Activated CD4-positive, alpha-beta T cell treated with anti-CD3 and anti-CD28 coated beads, Interleukin-2, amount 10 ng/mL, durations not matched to agents 24 days and 14 days (primary cell): ENCODE measurements at regions not wholly inside any gene's neighbourhood (a gene's known extent, or its start where the extent isn't known, plus 50 kb on each side); places are given as distances from the start of the nearest gene placed in this dataset.

Experiments used
- DNase-seq: peaks from one replicate; pipeline ENCODE4 v3.0.0; 2022
- H3K27ac Mint-ChIP-seq: one replicate; pipeline ENCODE4 v1.8.0; 2022; ENCODE audit warnings: mild to moderate bottlenecking, mixed read lengths
- H3K27me3 Mint-ChIP-seq: one replicate; pipeline ENCODE4 v1.8.0; 2022; ENCODE audit warnings: mixed read lengths
- H3K36me3 Mint-ChIP-seq: one replicate; pipeline ENCODE4 v1.8.0; 2022; ENCODE audit warnings: low read depth, mild to moderate bottlenecking, mixed read lengths
- H3K4me1 Mint-ChIP-seq: one replicate; pipeline ENCODE4 v1.8.0; 2021; ENCODE audit warnings: mixed read lengths
- H3K4me3 Mint-ChIP-seq: one replicate; pipeline ENCODE4 v1.8.0; 2022; ENCODE audit warnings: mild to moderate bottlenecking, moderate library complexity, mixed read lengths
- H3K9me3 Mint-ChIP-seq: one replicate; pipeline ENCODE4 v1.8.0; 2021; ENCODE audit warnings: mixed read lengths
- intact Hi-C: fragments of 100-400 bp; cut with micrococcal nuclease; formaldehyde crosslinking; loops from one replicate; pipeline ENCODE4 v1.15.1; 2023

- no peaks in the 10 kb centered on the region for H3K27me3 Mint-ChIP-seq
- no peak overlapping the region for H3K27ac Mint-ChIP-seq
- no peaks in the 10 kb centered on the region for H3K9me3 Mint-ChIP-seq
- no peak overlapping the region for H3K4me3 Mint-ChIP-seq
- no peak for DNase-seq
- intact Hi-C loops, result no loop called here
- H3K4me1 Mint-ChIP-seq, result no peaks in the 10 kb centered on the region
- H3K36me3 Mint-ChIP-seq, result no peaks in the 10 kb centered on the region
Observed at GRCh38 chr16:73364413-73364812, 316.5 kb upstream of the ZFHX3 start.

- Mint-ChIP-seq H3K4me1 (no peaks in the 10 kb centered on the region), H3K27ac (no peak overlapping the region), H3K4me3 (no peak overlapping the region), H3K9me3 (no peaks in the 10 kb centered on the region), H3K36me3 (no peaks in the 10 kb centered on the region), H3K27me3 (no peaks in the 10 kb centered on the region)
- intact Hi-C loops, result no loop called here
- no peak for DNase-seq
Observed at GRCh38 chr16:73361061-73361460, 313.1 kb upstream of the ZFHX3 start.

- no peak overlapping the region for H3K27ac Mint-ChIP-seq
- H3K36me3 Mint-ChIP-seq, result no peaks in the 10 kb centered on the region
- no peaks in the 10 kb centered on the region for H3K9me3 Mint-ChIP-seq
- H3K4me1 Mint-ChIP-seq, result no peaks in the 10 kb centered on the region
- intact Hi-C loops, result no loop called here
- DNase-seq, result no peak
- no peaks in the 10 kb centered on the region for H3K27me3 Mint-ChIP-seq
- no peak overlapping the region for H3K4me3 Mint-ChIP-seq
Observed at GRCh38 chr16:73356401-73357079, 308.6 kb upstream of the ZFHX3 start.

DNA sequence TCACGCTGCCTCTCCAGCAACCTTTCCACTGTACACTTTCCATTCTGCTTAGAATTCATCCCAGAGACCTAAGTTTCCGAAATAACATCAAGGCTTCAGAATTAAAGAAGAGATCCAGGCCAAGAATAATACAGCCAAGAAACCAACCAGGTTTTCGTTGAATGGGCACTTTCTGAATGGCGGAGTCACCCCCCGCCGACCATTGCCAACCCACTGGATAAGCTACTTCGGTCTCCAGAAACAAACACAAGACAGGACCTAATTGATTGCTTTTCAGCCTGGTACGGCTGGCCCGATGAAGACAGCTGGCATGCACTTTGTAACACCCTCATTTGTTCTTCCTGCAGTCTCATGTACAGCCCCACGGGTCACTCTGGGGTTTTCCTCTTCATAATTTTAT, 308.1 kb upstream of the ZFHX3 start:
- DNase-seq, result no peak

DNA sequence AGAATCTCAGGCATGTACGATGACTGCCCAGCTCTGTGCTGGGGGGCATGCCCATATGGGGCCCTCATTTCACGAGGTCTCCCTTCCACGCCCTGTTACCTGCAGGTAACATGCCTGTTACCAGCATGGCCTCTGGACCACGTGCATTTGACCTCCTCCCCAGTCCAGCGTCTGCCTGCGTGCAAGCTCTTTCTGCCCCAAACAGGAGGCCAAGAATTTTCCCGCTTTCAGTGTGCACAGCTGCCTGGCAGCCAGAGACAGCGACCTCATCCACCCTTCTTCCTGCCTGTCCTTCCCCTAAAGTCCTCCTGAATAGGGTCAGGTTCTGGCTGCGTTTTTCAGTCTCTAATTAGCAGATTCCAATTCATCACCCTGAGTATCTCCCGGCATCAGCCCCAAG, 306.5 kb upstream of the ZFHX3 start:
- intact Hi-C loops, result no loop called here
- no peaks in the 10 kb centered on the region for H3K9me3 Mint-ChIP-seq
- H3K4me1 Mint-ChIP-seq, result no peaks in the 10 kb centered on the region
- DNase-seq, result no peak
- no peak overlapping the region for H3K4me3 Mint-ChIP-seq
- no peaks in the 10 kb centered on the region for H3K27me3 Mint-ChIP-seq
- H3K36me3 Mint-ChIP-seq, result no peaks in the 10 kb centered on the region
- H3K27ac Mint-ChIP-seq, result no peak overlapping the region

More for the DNA sequence above, 308.1 kb upstream of the ZFHX3 start:
- H3K36me3 Mint-ChIP-seq, result no peaks in the 10 kb centered on the region
- H3K9me3 Mint-ChIP-seq, result no peaks in the 10 kb centered on the region
- H3K4me3 Mint-ChIP-seq, result no peak overlapping the region
- no peaks in the 10 kb centered on the region for H3K4me1 Mint-ChIP-seq
- intact Hi-C loops, result no loop called here
- H3K27me3 Mint-ChIP-seq, result no peaks in the 10 kb centered on the region
- no peak overlapping the region for H3K27ac Mint-ChIP-seq

DNA sequence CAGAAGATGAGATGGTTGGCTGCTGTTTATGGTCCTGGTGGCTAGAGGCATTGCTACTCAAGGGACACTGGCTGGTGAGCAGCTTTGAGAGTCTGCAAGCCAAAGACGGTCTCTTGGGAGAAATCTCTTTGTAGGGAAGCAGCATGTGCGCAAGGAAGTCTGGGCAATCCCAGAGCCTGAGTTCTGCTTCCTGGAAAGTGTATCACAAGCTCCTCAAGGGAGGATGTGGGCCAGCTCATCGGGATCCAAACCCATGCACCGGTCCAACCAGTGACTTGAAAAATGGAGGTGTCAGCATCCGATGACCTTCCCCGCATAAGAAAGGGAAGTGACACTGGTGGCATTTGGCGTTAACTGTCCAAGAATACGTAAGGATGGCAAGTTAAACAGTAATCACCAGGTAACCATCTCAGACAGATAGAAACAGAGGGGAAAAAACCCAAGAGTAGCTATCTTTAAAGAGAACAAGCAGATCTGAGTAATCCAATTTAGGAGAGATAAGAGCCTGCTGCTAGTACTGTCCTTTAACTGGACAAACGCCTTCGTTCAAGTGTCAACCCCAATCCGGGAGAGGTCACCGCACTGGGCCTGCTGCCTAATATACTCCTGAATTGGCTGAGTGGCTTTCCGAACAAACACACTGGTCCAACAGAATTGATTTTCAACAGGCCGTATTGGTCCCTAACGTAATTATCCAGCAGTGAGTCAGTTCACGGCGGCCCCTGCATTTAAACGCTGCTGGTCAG, 303.0 kb upstream of the ZFHX3 start:
- Mint-ChIP-seq H3K36me3 (no peaks in the 10 kb centered on the region), H3K27me3 (no peaks in the 10 kb centered on the region), H3K27ac (no peak overlapping the region), H3K9me3 (no peaks in the 10 kb centered on the region), H3K4me3 (no peak overlapping the region), H3K4me1 (no peaks in the 10 kb centered on the region)
- intact Hi-C loops, result no loop called here
- DNase-seq, result no peak

- DNase-seq, result no peak
- Mint-ChIP-seq H3K4me1 (no peaks in the 10 kb centered on the region), H3K36me3 (no peaks in the 10 kb centered on the region), H3K27ac (no peak overlapping the region), H3K4me3 (no peak overlapping the region), H3K27me3 (no peaks in the 10 kb centered on the region), H3K9me3 (no peaks in the 10 kb centered on the region)
- intact Hi-C loops, result no loop called here
Observed at GRCh38 chr16:73347500-73348375, 299.8 kb upstream of the ZFHX3 start.

DNA sequence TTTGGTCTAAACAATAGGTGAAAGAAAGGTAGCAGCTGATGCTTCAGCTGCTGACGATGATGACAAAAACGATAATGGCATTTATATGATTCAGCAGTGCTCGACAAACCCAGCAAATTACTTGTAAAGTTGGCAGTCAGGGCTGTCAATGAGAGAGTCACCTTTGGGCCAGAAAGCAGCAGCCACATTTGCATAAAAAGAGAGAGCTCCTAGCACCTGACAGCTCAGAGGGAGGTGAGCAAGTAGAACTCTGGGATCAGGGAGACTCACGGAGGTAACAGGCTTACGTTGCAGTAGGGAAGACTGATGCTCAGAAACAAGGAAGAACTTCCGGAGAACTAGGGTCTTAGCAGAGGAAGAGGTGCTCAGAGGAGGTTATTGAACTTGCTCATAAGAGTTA, 291.9 kb upstream of the ZFHX3 start:
- no peaks in the 10 kb centered on the region for H3K4me1 Mint-ChIP-seq
- no peaks in the 10 kb centered on the region for H3K27me3 Mint-ChIP-seq
- intact Hi-C loops, result no loop called here
- H3K4me3 Mint-ChIP-seq, result no peak overlapping the region
- no peaks in the 10 kb centered on the region for H3K36me3 Mint-ChIP-seq
- no peaks in the 10 kb centered on the region for H3K9me3 Mint-ChIP-seq
- H3K27ac Mint-ChIP-seq, result no peak overlapping the region
- DNase-seq, result no peak

DNA sequence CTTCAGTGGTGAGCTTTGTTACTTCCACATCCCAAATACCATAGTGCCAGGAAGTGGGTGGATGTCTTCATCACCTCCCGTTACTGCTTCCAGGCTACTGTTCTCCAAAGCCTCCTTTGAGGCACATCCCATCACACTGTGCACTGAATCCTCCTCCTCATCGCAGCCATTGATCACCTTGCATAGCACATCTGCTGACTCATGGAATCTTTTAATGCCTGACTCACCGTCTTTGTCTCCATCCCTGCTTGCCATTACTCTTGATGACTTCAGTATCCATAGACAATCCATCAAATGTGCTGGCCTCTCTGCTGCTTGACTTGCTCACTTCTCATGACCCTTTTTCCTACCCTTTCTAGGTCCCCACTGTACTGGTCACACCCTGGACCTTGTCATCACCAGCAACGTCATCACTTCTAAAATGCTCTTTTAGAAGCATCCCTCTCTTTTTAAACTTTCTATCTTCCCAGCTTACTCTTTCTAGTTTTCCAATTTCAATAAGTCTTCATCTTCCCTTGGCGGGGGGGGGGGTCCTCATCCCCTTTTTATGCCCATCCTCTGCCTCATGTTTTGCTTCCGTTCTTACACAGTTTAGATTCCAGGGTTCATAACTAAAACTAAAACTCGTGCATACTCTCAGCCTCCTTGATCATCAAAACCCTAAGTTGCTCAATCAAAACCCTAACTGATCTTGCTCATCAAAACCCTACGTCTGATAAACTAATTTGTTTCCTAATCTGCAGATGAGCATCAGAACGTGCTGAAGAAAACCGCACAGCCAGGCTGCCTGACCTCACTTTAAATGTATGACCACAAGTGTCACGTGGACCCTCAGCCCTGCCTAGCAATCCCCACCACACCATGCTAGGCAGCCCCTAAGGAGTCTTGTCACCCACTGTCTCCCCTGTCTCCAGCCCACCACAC, 289.7 kb upstream of the ZFHX3 start:
- Mint-ChIP-seq H3K4me1 (no peaks in the 10 kb centered on the region), H3K36me3 (no peaks in the 10 kb centered on the region), H3K27ac (no peak overlapping the region), H3K4me3 (no peak overlapping the region), H3K27me3 (no peaks in the 10 kb centered on the region), H3K9me3 (no peaks in the 10 kb centered on the region)
- DNase-seq, result no peak
- intact Hi-C loops, result no loop called here

GRCh38 chr16:73329358-73330286, 281.7 kb upstream of the ZFHX3 start:
- Mint-ChIP-seq H3K4me1 (no peaks in the 10 kb centered on the region), H3K36me3 (no peaks in the 10 kb centered on the region), H3K27me3 (no peaks in the 10 kb centered on the region), H3K27ac (no peak overlapping the region), H3K4me3 (no peak overlapping the region), H3K9me3 (no peaks in the 10 kb centered on the region)
- no peak for DNase-seq
- intact Hi-C loops, result no loop called here

GRCh38 chr16:73326770-73327470, 279.0 kb upstream of the ZFHX3 start:
- DNase-seq, result no peak
- no peak overlapping the region for H3K27ac Mint-ChIP-seq
- no peak overlapping the region for H3K4me3 Mint-ChIP-seq
- no peaks in the 10 kb centered on the region for H3K9me3 Mint-ChIP-seq
- intact Hi-C loops, result no loop called here
- H3K36me3 Mint-ChIP-seq, result no peaks in the 10 kb centered on the region
- H3K27me3 Mint-ChIP-seq, result no peaks in the 10 kb centered on the region
- no peaks in the 10 kb centered on the region for H3K4me1 Mint-ChIP-seq

DNA sequence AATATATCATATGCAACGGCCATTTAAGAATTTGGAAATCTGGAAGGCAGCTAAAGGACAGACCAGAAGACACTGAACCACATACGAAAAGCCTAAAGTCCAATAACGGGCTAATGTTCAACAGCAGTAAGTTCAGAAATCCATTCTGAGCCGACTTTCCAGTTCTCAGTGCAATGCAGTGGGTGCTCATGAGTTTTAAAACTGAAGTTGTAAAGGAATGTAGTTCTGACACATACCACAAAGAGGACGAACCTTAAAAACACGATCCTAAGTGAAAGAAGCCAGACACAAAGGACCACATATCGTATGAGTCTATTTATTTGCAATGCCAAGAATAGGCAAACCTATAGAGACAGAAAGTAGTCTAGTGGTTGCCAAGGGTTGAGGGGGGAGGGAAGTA, 278.3 kb upstream of the ZFHX3 start:
- H3K36me3 Mint-ChIP-seq, result no peaks in the 10 kb centered on the region
- no peaks in the 10 kb centered on the region for H3K9me3 Mint-ChIP-seq
- DNase-seq, result no peak
- H3K27me3 Mint-ChIP-seq, result no peaks in the 10 kb centered on the region
- no peak overlapping the region for H3K27ac Mint-ChIP-seq
- no peak overlapping the region for H3K4me3 Mint-ChIP-seq
- H3K4me1 Mint-ChIP-seq, result no peaks in the 10 kb centered on the region
- intact Hi-C loops, result no loop called here
